Activated naive CD8-positive, alpha-beta T cell treated with anti-CD3 and anti-CD28 coated beads, Interleukin-2, amount 10 ng/mL, durations not matched to agents 7 days and 5 days (primary cell): ENCODE measurements at regions not wholly inside any gene's neighbourhood (a gene's known extent, or its start where the extent isn't known, plus 50 kb on each side); places are given as distances from the start of the nearest gene placed in this dataset.

Experiments
- ATAC-seq: fragments of 150-1000 bp; cut with Tn5 transposase; one replicate; pipeline ENCODE4 v1.10.0; 2021; ENCODE audit warnings: low read depth, moderate library complexity
- POLR2A ChIA-PET: fragments of 350-600 bp; sonication (Branson Sonifier 250); formaldehyde crosslinking; loops from one replicate; lab custom pipeline; 2021; ENCODE audit warnings: antibody characterized with exemption; lab: Charles Lee
- DNase-seq: peaks from one replicate; pipeline ENCODE4 v3.0.0; 2021
- H3K27ac Mint-ChIP-seq: one replicate; pipeline ENCODE4 v1.8.0; 2022; ENCODE audit warnings: mild to moderate bottlenecking, mixed read lengths
- H3K27me3 Mint-ChIP-seq: one replicate; pipeline ENCODE4 v1.8.0; 2022; ENCODE audit warnings: mild to moderate bottlenecking, moderate library complexity, mixed read lengths
- H3K36me3 Mint-ChIP-seq: one replicate; pipeline ENCODE4 v1.8.0; 2021; ENCODE audit warnings: mild to moderate bottlenecking, mixed read lengths
- H3K4me1 Mint-ChIP-seq: one replicate; pipeline ENCODE4 v1.8.0; 2021; ENCODE audit warnings: mixed read lengths
- H3K4me3 Mint-ChIP-seq: one replicate; pipeline ENCODE4 v1.8.0; 2022; ENCODE audit warnings: mild to moderate bottlenecking, moderate library complexity, mixed read lengths
- H3K9me3 Mint-ChIP-seq: one replicate; pipeline ENCODE4 v1.8.0; 2021; ENCODE audit warnings: mixed read lengths

- H3K4me1 Mint-ChIP-seq, result no peaks in the 10 kb centered on the region
- no peak overlapping the region for H3K27ac Mint-ChIP-seq
- ATAC-seq (no peak), DNase-seq (no peak)
- H3K9me3 Mint-ChIP-seq, result no peaks in the 10 kb centered on the region
- peaks cover 5% of the 10 kb centered on the region for H3K27me3 Mint-ChIP-seq
- H3K4me3 Mint-ChIP-seq, result no peak overlapping the region
- POLR2A ChIA-PET, result no interaction called here
- H3K36me3 Mint-ChIP-seq, result no peaks in the 10 kb centered on the region
Measured at GRCh38 chr5:74070766-74071165, 444.8 kb downstream of the ARHGEF28 start.

- ATAC-seq (no peak), DNase-seq (no peak)
- H3K4me3 Mint-ChIP-seq, result no peak overlapping the region
- H3K27me3 Mint-ChIP-seq, result peaks cover 5% of the 10 kb centered on the region
- no peaks in the 10 kb centered on the region for H3K36me3 Mint-ChIP-seq
- H3K27ac Mint-ChIP-seq, result no peak overlapping the region
- no peaks in the 10 kb centered on the region for H3K9me3 Mint-ChIP-seq
- POLR2A ChIA-PET, result no interaction called here
- H3K4me1 Mint-ChIP-seq, result no peaks in the 10 kb centered on the region
Measured at GRCh38 chr5:74069741-74070140, 443.7 kb downstream of the ARHGEF28 start.

GRCh38 chr5:74067748-74068541 lies 441.9 kb downstream of the ARHGEF28 start:
- H3K4me3 Mint-ChIP-seq, result no peak overlapping the region
- H3K36me3 Mint-ChIP-seq, result no peaks in the 10 kb centered on the region
- peaks cover 7% of the 10 kb centered on the region for H3K27me3 Mint-ChIP-seq
- no peaks in the 10 kb centered on the region for H3K9me3 Mint-ChIP-seq
- POLR2A ChIA-PET, result no interaction called here
- H3K4me1 Mint-ChIP-seq, result no peaks in the 10 kb centered on the region
- no peak for ATAC-seq
- no peak for DNase-seq
- H3K27ac Mint-ChIP-seq, result no peak overlapping the region

GRCh38 chr5:74064911-74065310 lies 438.9 kb downstream of the ARHGEF28 start:
- DNase-seq (no peak), ATAC-seq (no peak)
- no peaks in the 10 kb centered on the region for H3K4me1 Mint-ChIP-seq
- no peak overlapping the region for H3K27ac Mint-ChIP-seq
- no peaks in the 10 kb centered on the region for H3K36me3 Mint-ChIP-seq
- H3K9me3 Mint-ChIP-seq, result no peaks in the 10 kb centered on the region
- no peak overlapping the region for H3K4me3 Mint-ChIP-seq
- peaks cover 10% of the 10 kb centered on the region for H3K27me3 Mint-ChIP-seq
- POLR2A ChIA-PET, result no interaction called here

- H3K27me3 Mint-ChIP-seq, result peaks cover 12% of the 10 kb centered on the region
- H3K4me3 Mint-ChIP-seq, result no peak overlapping the region
- H3K9me3 Mint-ChIP-seq, result no peaks in the 10 kb centered on the region
- no peak overlapping the region for H3K27ac Mint-ChIP-seq
- ATAC-seq (no peak), DNase-seq (no peak)
- H3K36me3 Mint-ChIP-seq, result no peaks in the 10 kb centered on the region
- H3K4me1 Mint-ChIP-seq, result no peaks in the 10 kb centered on the region
- POLR2A ChIA-PET, result no interaction called here
Measured at GRCh38 chr5:74064225-74064624, 438.2 kb downstream of the ARHGEF28 start.

GRCh38 chr5:74063821-74064220 lies 437.8 kb downstream of the ARHGEF28 start:
- H3K27ac Mint-ChIP-seq, result no peak overlapping the region
- ATAC-seq, result no peak

GRCh38 chr5:74063346-74063745 lies 437.4 kb downstream of the ARHGEF28 start:
- Mint-ChIP-seq H3K27me3 (peaks cover 12% of the 10 kb centered on the region), H3K36me3 (no peaks in the 10 kb centered on the region), H3K27ac (no peak overlapping the region), H3K4me1 (no peaks in the 10 kb centered on the region), H3K9me3 (no peaks in the 10 kb centered on the region), H3K4me3 (no peak overlapping the region)
- POLR2A ChIA-PET, result no interaction called here
- DNase-seq, result no peak
- ATAC-seq, result no peak

More at GRCh38 chr5:74063821-74064220, 437.8 kb downstream of the ARHGEF28 start:
- no peak for DNase-seq
- H3K9me3 Mint-ChIP-seq, result no peaks in the 10 kb centered on the region
- no peaks in the 10 kb centered on the region for H3K36me3 Mint-ChIP-seq
- peaks cover 12% of the 10 kb centered on the region for H3K27me3 Mint-ChIP-seq
- no peaks in the 10 kb centered on the region for H3K4me1 Mint-ChIP-seq
- H3K4me3 Mint-ChIP-seq, result no peak overlapping the region
- POLR2A ChIA-PET, result no interaction called here

- no peaks in the 10 kb centered on the region for H3K36me3 Mint-ChIP-seq
- no peak for ATAC-seq
- POLR2A ChIA-PET, result no interaction called here
- no peaks in the 10 kb centered on the region for H3K4me1 Mint-ChIP-seq
- no peak for DNase-seq
- H3K27ac Mint-ChIP-seq, result no peak overlapping the region
- H3K9me3 Mint-ChIP-seq, result no peaks in the 10 kb centered on the region
- no peak overlapping the region for H3K4me3 Mint-ChIP-seq
- peaks cover 13% of the 10 kb centered on the region for H3K27me3 Mint-ChIP-seq
Measured at GRCh38 chr5:74061292-74061691, 435.3 kb downstream of the ARHGEF28 start.

- H3K36me3 Mint-ChIP-seq, result no peaks in the 10 kb centered on the region
- POLR2A ChIA-PET, result no interaction called here
- no peaks in the 10 kb centered on the region for H3K4me1 Mint-ChIP-seq
- H3K9me3 Mint-ChIP-seq, result no peaks in the 10 kb centered on the region
- DNase-seq (no peak), ATAC-seq (no peak)
- H3K27me3 Mint-ChIP-seq, result peaks cover 11% of the 10 kb centered on the region
- H3K4me3 Mint-ChIP-seq, result no peak overlapping the region
- no peak overlapping the region for H3K27ac Mint-ChIP-seq
Measured at GRCh38 chr5:74059706-74060105, 433.7 kb downstream of the ARHGEF28 start.

GRCh38 chr5:74056789-74057164 lies 430.8 kb downstream of the ARHGEF28 start:
- no peak overlapping the region for H3K27ac Mint-ChIP-seq
- no peaks in the 10 kb centered on the region for H3K9me3 Mint-ChIP-seq
- no peaks in the 10 kb centered on the region for H3K4me1 Mint-ChIP-seq
- peaks cover 13% of the 10 kb centered on the region for H3K27me3 Mint-ChIP-seq
- no peak for ATAC-seq
- POLR2A ChIA-PET, result no interaction called here
- no peak overlapping the region for H3K4me3 Mint-ChIP-seq
- DNase-seq, result no peak
- H3K36me3 Mint-ChIP-seq, result no peaks in the 10 kb centered on the region

GRCh38 chr5:74056107-74056788 lies 430.3 kb downstream of the ARHGEF28 start:
- no peaks in the 10 kb centered on the region for H3K36me3 Mint-ChIP-seq
- ATAC-seq, result no peak
- H3K27me3 Mint-ChIP-seq, result peaks cover 12% of the 10 kb centered on the region

GRCh38 chr5:74055486-74056106 lies 429.6 kb downstream of the ARHGEF28 start:
- POLR2A ChIA-PET, result no interaction called here
- peaks cover 15% of the 10 kb centered on the region for H3K27me3 Mint-ChIP-seq
- H3K9me3 Mint-ChIP-seq, result no peaks in the 10 kb centered on the region
- no peak overlapping the region for H3K4me3 Mint-ChIP-seq
- no peaks in the 10 kb centered on the region for H3K36me3 Mint-ChIP-seq
- no peak for DNase-seq
- no peak overlapping the region for H3K27ac Mint-ChIP-seq
- no peaks in the 10 kb centered on the region for H3K4me1 Mint-ChIP-seq
- no peak for ATAC-seq

More at GRCh38 chr5:74056107-74056788, 430.3 kb downstream of the ARHGEF28 start:
- H3K4me1 Mint-ChIP-seq, result no peaks in the 10 kb centered on the region
- no peak overlapping the region for H3K4me3 Mint-ChIP-seq
- H3K27ac Mint-ChIP-seq, result no peak overlapping the region
- POLR2A ChIA-PET, result no interaction called here
- no peak for DNase-seq
- H3K9me3 Mint-ChIP-seq, result no peaks in the 10 kb centered on the region

GRCh38 chr5:74054641-74055421 lies 428.8 kb downstream of the ARHGEF28 start:
- Mint-ChIP-seq H3K27me3 (peaks cover 15% of the 10 kb centered on the region), H3K27ac (no peak overlapping the region), H3K9me3 (no peaks in the 10 kb centered on the region), H3K4me3 (no peak overlapping the region), H3K4me1 (no peaks in the 10 kb centered on the region), H3K36me3 (no peaks in the 10 kb centered on the region)
- DNase-seq (no peak), ATAC-seq (no peak)
- POLR2A ChIA-PET, result no interaction called here
